ENCODE measurements at regions not wholly inside any gene's neighbourhood (a gene's known extent, or its start where the extent isn't known, plus 50 kb on each side); places are given as distances from the start of the nearest gene placed in this dataset.
"Not testable (repeated sequence)": the region's sequence is repeated elsewhere in the genome, so short reads cannot be mapped to it uniquely, and the experiment has no call there.

DNA sequence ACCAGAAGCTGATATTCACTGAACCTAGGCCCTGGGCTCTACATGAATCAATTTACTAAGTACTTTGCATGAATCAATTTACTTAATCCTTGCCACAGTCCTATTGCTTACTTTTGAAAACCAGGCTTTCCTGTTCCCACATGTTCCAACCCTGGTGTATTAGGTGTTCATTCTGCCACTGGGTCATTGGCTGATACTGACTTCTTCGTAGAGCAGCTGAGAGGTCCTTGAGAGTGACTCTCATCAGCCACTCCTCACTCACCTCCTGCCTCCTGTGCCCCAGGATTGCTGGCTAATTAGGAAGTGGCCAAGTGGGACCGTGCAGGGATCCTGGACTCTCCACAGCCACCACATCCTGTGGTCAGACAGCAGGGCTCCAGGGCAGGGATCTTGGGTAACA, 109.5 kb upstream of the CXorf66 start:
- not testable (repeated sequence) for TF ChIP-seq CTCF (conservative IDR thresholded peaks at IDR 0.05; ENCODE audit: low read depth, low read length); EZH2 (IDR thresholded peaks at IDR 0.05; ENCODE audit: borderline replicate concordance, low read depth, low read length, poor library complexity, severe bottlenecking)
